Panc1 (cell line): ENCODE measurements at regions not wholly inside any gene's neighbourhood (a gene's known extent, or its start where the extent isn't known, plus 50 kb on each side); places are given as distances from the start of the nearest gene placed in this dataset.

ENCODE experiments used
- ATAC-seq: fragments of 200-7000 bp; cut with Tn5 transposase; 2 replicates; pipeline ENCODE4 v1.9.1; 2020; ENCODE audit warnings: mild to moderate bottlenecking, moderate library complexity
- BruUV-seq: library from RNA; stranded (reverse); fragments of 400-500 nt; replicated peaks from 2 replicates; lab custom pipeline; 2021; lab: Mats Ljungman, UMichigan
- CTCF ChIA-PET: fragments of 300-600 bp; sonication (Branson Sonifier 250); formaldehyde crosslinking; loops from one replicate; lab custom pipeline; 2022; ENCODE audit warnings: antibody characterized with exemption; lab: Charles Lee
- POLR2A ChIA-PET: fragments of 300-600 bp; sonication (Branson Sonifier 250); formaldehyde crosslinking; loops from one replicate; lab custom pipeline; 2022; ENCODE audit warnings: antibody characterized with exemption; lab: Charles Lee
- DNase-seq: peaks from one replicate; pipeline ENCODE4 v3.0.0-alpha.2; 2010; ENCODE audit warnings: low read depth, low spot score
- H3K27ac ChIP-seq: 2 replicates; pipeline ENCODE4 v1.5.1; 2011; ENCODE audit warnings: mild to moderate bottlenecking, low read length, inconsistent platforms
- H3K27me3 ChIP-seq: fragments of 200-500 bp; sonication (Bioruptor generic); 2 replicates; pipeline ENCODE4 v1.6.0; 2014; ENCODE audit warnings: low read length, inconsistent platforms; ENCODE audit not compliant: control insufficient read depth, insufficient read depth
- H3K36me3 ChIP-seq: fragments of 200-500 bp; sonication (Bioruptor generic); 2 replicates; pipeline ENCODE4 v1.5.1; 2014; ENCODE audit warnings: inconsistent platforms, mild to moderate bottlenecking, low read length, moderate library complexity; ENCODE audit not compliant: control insufficient read depth, insufficient read depth
- H3K4me1 ChIP-seq: 2 replicates; pipeline ENCODE4 v1.5.1; 2011; ENCODE audit warnings: inconsistent platforms, mild to moderate bottlenecking, low read length, moderate library complexity; ENCODE audit not compliant: control insufficient read depth, insufficient read depth
- H3K4me3 ChIP-seq, 2 experiments: 2 replicates each; pipeline ENCODE4 v1.5.1; 2011 to 2012; ENCODE audit warnings: low read depth in 2 of 2, low read length in 2 of 2, mild to moderate bottlenecking in 2 of 2, inconsistent platforms in 1 of 2, moderate library complexity in 1 of 2
- H3K9me3 ChIP-seq: fragments of 200-500 bp; sonication (Bioruptor generic); 2 replicates; pipeline ENCODE4 v1.5.1; 2014; ENCODE audit warnings: low read depth, mild to moderate bottlenecking, inconsistent platforms, low read length, moderate library complexity; ENCODE audit not compliant: control insufficient read depth, insufficient read depth
- CTCF ChIP-seq: fragments of 450-650 bp; IDR thresholded peaks from 2 replicates; pipeline ENCODE4 v1.5.1; 2017; ENCODE audit warnings: mild to moderate bottlenecking
- POLR2AphosphoS5 ChIP-seq: IDR thresholded peaks from 2 replicates; pipeline ENCODE4 v1.6.1; 2012; ENCODE audit warnings: mild to moderate bottlenecking, low read depth, low read length, moderate library complexity
- REST ChIP-seq, 2 experiments: IDR thresholded peaks; 2 replicates each; pipeline ENCODE4 v1.6.1; 2011 to 2012; ENCODE audit warnings: low read depth in 2 of 2, control low read depth in 1 of 2, low read length in 1 of 2, mild to moderate bottlenecking in 1 of 2, moderate library complexity in 1 of 2; ENCODE audit not compliant: insufficient read depth in 1 of 2
- SIN3A ChIP-seq: IDR thresholded peaks from 2 replicates; pipeline ENCODE4 v1.6.1; 2012; ENCODE audit warnings: low read depth, mild to moderate bottlenecking, low read length, moderate library complexity, borderline replicate concordance; ENCODE audit not compliant: insufficient read depth
- TCF7L2 ChIP-seq: IDR thresholded peaks from 2 replicates; pipeline ENCODE4 v1.6.1; 2011; ENCODE audit warnings: mild to moderate bottlenecking, low read depth, low read length, inconsistent platforms
- in situ Hi-C: cut with HindIII; loops from 2 replicates; pipeline ENCODE4 v1.10.0; 2016; ENCODE audit warnings: low sequenced_read_pairs, low pct_unique_long_range_greater_than_20kb
- intact Hi-C: fragments of 100-400 bp; cut with micrococcal nuclease; formaldehyde crosslinking; loops from one replicate; pipeline ENCODE4 v1.10.0; 2022; ENCODE audit not compliant: unreplicated experiment

GRCh38 chr6:45822246-45822812 lies 193.3 kb downstream of the CLIC5 start:
- no peak for TF ChIP-seq TCF7L2
- no peak for TF ChIP-seq POLR2AphosphoS5
- no peak for TF ChIP-seq CTCF
- no peak for TF ChIP-seq SIN3A
- no peak for TF ChIP-seq REST (IDR thresholded peaks at IDR 0.05; ENCODE audit: insufficient read depth in 1 of 2, low read depth in 2 of 2, low read length in 1 of 2)
- Histone ChIP-seq H3K9me3 (no peaks in the 10 kb centered on the region), H3K36me3 (no peaks in the 10 kb centered on the region), H3K4me1 (no peaks in the 10 kb centered on the region), H3K27me3 (no peaks in the 10 kb centered on the region; the same call in 1 of the 2 replicates), H3K4me3 (no peak overlapping the region), H3K27ac (no peak overlapping the region)
- no TSS peak for BruUV-seq
- intact Hi-C loops (no loop called here), in situ Hi-C loops (no loop called here)
- POLR2A ChIA-PET: no interaction called here
- DNase-seq (no peak), ATAC-seq (no peak)
- CTCF ChIA-PET: no interaction called here

GRCh38 chr6:45818655-45819054 lies 197.0 kb downstream of the CLIC5 start:
- no peak overlapping the region for H3K27ac ChIP-seq
- ATAC-seq: no peak
- no peaks in the 10 kb centered on the region for H3K36me3 ChIP-seq
- in situ Hi-C loops: no loop called here
- BruUV-seq: no TSS peak
- H3K27me3 ChIP-seq: peaks cover 4% of the 10 kb centered on the region; the same call in 1 of the 2 replicates
- DNase-seq: no peak
- intact Hi-C loops: no loop called here
- ChIA-PET POLR2A (no interaction called here), CTCF (no interaction called here)
- no peak overlapping the region for H3K4me3 ChIP-seq
- H3K4me1 ChIP-seq: no peaks in the 10 kb centered on the region
- no peaks in the 10 kb centered on the region for H3K9me3 ChIP-seq
- no peak for TF ChIP-seq REST (IDR thresholded peaks at IDR 0.05; ENCODE audit: insufficient read depth in 1 of 2, low read depth in 2 of 2, low read length in 1 of 2)
- TF ChIP-seq POLR2AphosphoS5: no peak
- no peak for TF ChIP-seq SIN3A
- no peak for TF ChIP-seq CTCF
- no peak for TF ChIP-seq TCF7L2
